ENCODE measurements at regions not wholly inside any gene's neighbourhood (a gene's known extent, or its start where the extent isn't known, plus 50 kb on each side); places are given as distances from the start of the nearest gene placed in this dataset.

- Histone ChIP-seq H3K9me3 (no peaks in the 10 kb centered on the region), H3K27ac (no peak overlapping the region), H3K4me3 (no peak overlapping the region), H3K36me3 (no peaks in the 10 kb centered on the region), H3K27me3 (no peaks in the 10 kb centered on the region), H3K4me1 (no peaks in the 10 kb centered on the region)
- TF ChIP-seq CTCF (IDR thresholded peaks at IDR 0.05) = no peak
- intact Hi-C loops (cut with DNase I; ENCODE audit: low total_unique reads) = no loop called here
- no peak for DNase-seq
Measured at GRCh38 chr15:97600190-97600589, 360.3 kb upstream of the ARRDC4 start.

- intact Hi-C loops (cut with DNase I; ENCODE audit: low total_unique reads) = no loop called here
- TF ChIP-seq CTCF (IDR thresholded peaks at IDR 0.05) = no peak
- no peaks in the 10 kb centered on the region for H3K36me3 ChIP-seq
Measured at GRCh38 chr15:97604677-97605076, 355.8 kb upstream of the ARRDC4 start.

GRCh38 chr15:97615114-97615513 lies 345.4 kb upstream of the ARRDC4 start:
- Histone ChIP-seq H3K9me3 (peaks cover 0 to 13% (median 6%) of the 10 kb centered on the region in 3 donors), H3K27ac (no peak overlapping the region), H3K36me3 (no peaks in the 10 kb centered on the region), H3K4me1 (no peaks in the 10 kb centered on the region), H3K27me3 (no peaks in the 10 kb centered on the region), H3K4me3 (no peak overlapping the region)
- intact Hi-C loops (cut with DNase I; ENCODE audit: low total_unique reads) = no loop called here
- DNase-seq = no peak
- no peak for TF ChIP-seq CTCF (IDR thresholded peaks at IDR 0.05)

More at GRCh38 chr15:97604677-97605076, 355.8 kb upstream of the ARRDC4 start:
- Histone ChIP-seq H3K27me3 (no peaks in the 10 kb centered on the region), H3K4me1 (no peaks in the 10 kb centered on the region), H3K9me3 (peaks cover 0 to 5% (median 2%) of the 10 kb centered on the region in 3 donors), H3K27ac (no peak overlapping the region), H3K4me3 (no peak overlapping the region)
- DNase-seq = no peak

GRCh38 chr15:97623091-97623661 lies 337.3 kb upstream of the ARRDC4 start:
- H3K27ac ChIP-seq = no peak overlapping the region
- no peaks in the 10 kb centered on the region for H3K36me3 ChIP-seq
- no peak overlapping the region for H3K4me3 ChIP-seq
- H3K27me3 ChIP-seq = no peaks in the 10 kb centered on the region
- intact Hi-C loops (cut with DNase I; ENCODE audit: low total_unique reads) = no loop called here
- H3K4me1 ChIP-seq = no peaks in the 10 kb centered on the region
- TF ChIP-seq CTCF (IDR thresholded peaks at IDR 0.05) = no peak
- no peaks in the 10 kb centered on the region for H3K9me3 ChIP-seq
- no peak for DNase-seq

GRCh38 chr15:97627634-97628033 lies 332.9 kb upstream of the ARRDC4 start:
- Histone ChIP-seq H3K4me1 (no peaks in the 10 kb centered on the region), H3K27ac (no peak overlapping the region), H3K36me3 (no peaks in the 10 kb centered on the region), H3K4me3 (no peak overlapping the region), H3K9me3 (no peaks in the 10 kb centered on the region), H3K27me3 (no peaks in the 10 kb centered on the region)
- TF ChIP-seq CTCF (IDR thresholded peaks at IDR 0.05) = no peak
- no peak for DNase-seq
- intact Hi-C loops (cut with DNase I; ENCODE audit: low total_unique reads) = no loop called here

GRCh38 chr15:97645758-97646157 lies 314.7 kb upstream of the ARRDC4 start:
- no peak for DNase-seq
- Histone ChIP-seq H3K27ac (no peak overlapping the region), H3K4me1 (no peaks in the 10 kb centered on the region), H3K9me3 (no peaks in the 10 kb centered on the region), H3K36me3 (no peaks in the 10 kb centered on the region), H3K27me3 (no peaks in the 10 kb centered on the region), H3K4me3 (no peak overlapping the region)
- intact Hi-C loops (cut with DNase I; ENCODE audit: low total_unique reads) = no loop called here
- no peak for TF ChIP-seq CTCF (IDR thresholded peaks at IDR 0.05)

Measured in tibial artery (tissue), 4 donors.